Neuronal stem cell (in vitro differentiated cells): ENCODE measurements at regions not wholly inside any gene's neighbourhood (a gene's known extent, or its start where the extent isn't known, plus 50 kb on each side); places are given as distances from the start of the nearest gene placed in this dataset.

Experiments
- DNase-seq: peaks from one replicate; pipeline ENCODE4 v3.0.0-alpha.2; 2013; ENCODE audit warnings: low spot score
- H2AFZ ChIP-seq: one replicate; pipeline ENCODE4 v1.6.1; 2013; ENCODE audit warnings: mild to moderate bottlenecking, low read length, inconsistent platforms
- H2AK5ac ChIP-seq: 2 replicates; pipeline ENCODE4 v1.6.1; 2013; ENCODE audit warnings: low read depth, mild to moderate bottlenecking, inconsistent platforms, low read length, moderate library complexity, mixed read lengths
- H2BK120ac ChIP-seq: 2 replicates; pipeline ENCODE4 v1.6.1; 2013; ENCODE audit warnings: low read depth, mild to moderate bottlenecking, inconsistent platforms, low read length, moderate library complexity, mixed read lengths
- H2BK12ac ChIP-seq: one replicate; pipeline ENCODE4 v1.6.1; 2013; ENCODE audit warnings: low read length, inconsistent platforms
- H2BK15ac ChIP-seq: 2 replicates; pipeline ENCODE4 v1.6.1; 2013; ENCODE audit warnings: mild to moderate bottlenecking, low read length, inconsistent platforms, mixed read lengths
- H2BK5ac ChIP-seq: one replicate; pipeline ENCODE4 v1.6.1; 2013; ENCODE audit warnings: inconsistent platforms, mild to moderate bottlenecking, low read length, moderate library complexity
- H3K14ac ChIP-seq: one replicate; pipeline ENCODE4 v1.6.1; 2013; ENCODE audit warnings: low read length, inconsistent platforms
- H3K18ac ChIP-seq: 2 replicates; pipeline ENCODE4 v1.6.1; 2013; ENCODE audit warnings: low read length, inconsistent platforms
- H3K23ac ChIP-seq: 2 replicates; pipeline ENCODE4 v1.6.1; 2013; ENCODE audit warnings: low read depth, mild to moderate bottlenecking, mixed read lengths, low read length, inconsistent platforms; ENCODE audit not compliant: poor library complexity
- H3K27ac ChIP-seq: replicated peaks from 3 replicates; pipeline ENCODE4 v1.5.1; 2013; ENCODE audit warnings: low read length, inconsistent platforms
- H3K27me3 ChIP-seq, 3 experiments: 2 replicates each; pipeline ENCODE4 v1.6.1; 2013; ENCODE audit warnings: low read length in 3 of 3, mild to moderate bottlenecking in 2 of 3, inconsistent platforms in 1 of 3, low read depth in 1 of 3, mixed read lengths in 1 of 3, moderate library complexity in 1 of 3; ENCODE audit not compliant: control insufficient read depth in 3 of 3, insufficient read depth in 3 of 3
- H3K36me3 ChIP-seq, 2 donors: replicated peaks in 1 of 2; 2 replicates each; pipeline ENCODE4 v1.6.1; 2013; ENCODE audit warnings: low read length in 2 of 2; ENCODE audit not compliant: control insufficient read depth in 2 of 2, insufficient read depth in 2 of 2
- H3K4ac ChIP-seq: 2 replicates; pipeline ENCODE4 v1.6.1; 2013; ENCODE audit warnings: inconsistent platforms, mild to moderate bottlenecking, low read length, moderate library complexity
- H3K4me1 ChIP-seq, 2 donors: 1 replicate in 1 of 2; 2 replicates in 1 of 2; pipeline ENCODE4 v1.6.1; 2013; ENCODE audit warnings: low read length in 2 of 2, low read depth in 1 of 2; ENCODE audit not compliant: control insufficient read depth in 2 of 2, insufficient read depth in 1 of 2
- H3K4me2 ChIP-seq: one replicate; pipeline ENCODE4 v1.6.1; 2013; ENCODE audit warnings: mild to moderate bottlenecking, low read length, inconsistent platforms; ENCODE audit not compliant: insufficient read depth, poor library complexity, severe bottlenecking
- H3K4me3 ChIP-seq, 2 donors: 2 replicates each; pipeline ENCODE4 v1.5.1; 2013; ENCODE audit warnings: low read length in 2 of 2, mild to moderate bottlenecking in 2 of 2, inconsistent platforms in 1 of 2, moderate library complexity in 1 of 2
- H3K79me1 ChIP-seq: one replicate; pipeline ENCODE4 v1.6.1; 2013; ENCODE audit warnings: low read depth, mild to moderate bottlenecking, inconsistent platforms, low read length, moderate library complexity
- H3K9ac ChIP-seq: one replicate; pipeline ENCODE4 v1.6.1; 2013; ENCODE audit warnings: mild to moderate bottlenecking, low read depth, low read length, inconsistent platforms; ENCODE audit not compliant: poor library complexity
- H3K9me3 ChIP-seq, 2 donors: replicated peaks in 1 of 2; 2 replicates each; pipeline versions ENCODE3 to v1.6.1; 2013; ENCODE audit warnings: low read length in 2 of 2, mild to moderate bottlenecking in 2 of 2, inconsistent platforms in 1 of 2, low read depth in 1 of 2, mixed read lengths in 1 of 2, moderate library complexity in 1 of 2; ENCODE audit not compliant: control insufficient read depth in 2 of 2, insufficient read depth in 1 of 2
- H4K8ac ChIP-seq: one replicate; pipeline ENCODE4 v1.6.1; 2013; ENCODE audit warnings: low read depth, mild to moderate bottlenecking, inconsistent platforms, low read length, moderate library complexity
- H4K91ac ChIP-seq: one replicate; pipeline ENCODE4 v1.6.1; 2013; ENCODE audit warnings: low read length, low read depth, mild to moderate bottlenecking, inconsistent platforms; ENCODE audit not compliant: poor library complexity
- WGBS, 2 donors: extraction: QIAGEN DNeasy Blood & Tissue Kit; methylation state at CpG; one replicate each; pipeline ENCODE4 v1.1.7; 2013; ENCODE audit warnings: missing lambda C conversion rate in 2 of 2, mixed read lengths in 1 of 2; ENCODE audit not compliant: insufficient read length in 2 of 2, insufficient replicate concordance in 1 of 2; ENCODE audit errors: extremely low coverage in 2 of 2; 5-methylcytosine and 5-hydroxymethylcytosine counted together

GRCh38 chr3:26108846-26109489, 319.1 kb downstream of the OXSM start:
- no peak overlapping the region for H2AK5ac ChIP-seq
- H3K4me1 ChIP-seq, result peaks cover 0 to 4% of the 10 kb centered on the region in 2 donors
- no peak overlapping the region for H2AFZ ChIP-seq
- H3K4ac ChIP-seq, result no peak overlapping the region
- no peak overlapping the region for H2BK15ac ChIP-seq
- H3K4me3 ChIP-seq, result no peak overlapping the region
- no peak overlapping the region for H2BK12ac ChIP-seq
- no peak for DNase-seq
- no peak overlapping the region for H3K23ac ChIP-seq
- no CpG with 5 or more reads among the region's 2 CpGs for WGBS, 2 donors
- H2BK5ac ChIP-seq, result no peak overlapping the region
- no peaks in the 10 kb centered on the region for H3K9me3 ChIP-seq
- no peaks in the 10 kb centered on the region for H3K36me3 ChIP-seq
- H3K18ac ChIP-seq, result no peak overlapping the region
- H3K27ac ChIP-seq, result no peak overlapping the region
- H4K91ac ChIP-seq, result no peak overlapping the region
- no peak overlapping the region for H3K14ac ChIP-seq
- no peak overlapping the region for H2BK120ac ChIP-seq
- no peaks in the 10 kb centered on the region for H3K79me1 ChIP-seq
- no peak overlapping the region for H3K4me2 ChIP-seq
- no peak overlapping the region for H3K9ac ChIP-seq
- no peak overlapping the region for H4K8ac ChIP-seq
- no peaks in the 10 kb centered on the region for H3K27me3 ChIP-seq

- H3K36me3 ChIP-seq, result no peaks in the 10 kb centered on the region
- DNase-seq, result no peak
- no peak overlapping the region for H3K27ac ChIP-seq
- H2BK15ac ChIP-seq, result no peak overlapping the region
- H4K8ac ChIP-seq, result no peak overlapping the region
- no peak overlapping the region for H4K91ac ChIP-seq
- no peak overlapping the region for H2AFZ ChIP-seq
- H3K23ac ChIP-seq, result no peak overlapping the region
- no peak overlapping the region for H3K9ac ChIP-seq
- no peaks in the 10 kb centered on the region for H3K27me3 ChIP-seq
- no peak overlapping the region for H2BK5ac ChIP-seq
- WGBS, 2 donors, result 100% methylated on average over 1 of the region's 1 CpG; no CpG with 5 or more reads in 1 of the 2 donors
- H2BK120ac ChIP-seq, result no peak overlapping the region
- no peak overlapping the region for H3K4ac ChIP-seq
- no peak overlapping the region for H3K4me3 ChIP-seq
- no peaks in the 10 kb centered on the region for H3K4me1 ChIP-seq
- H3K9me3 ChIP-seq, result no peaks in the 10 kb centered on the region
- H3K14ac ChIP-seq, result no peak overlapping the region
- no peaks in the 10 kb centered on the region for H3K79me1 ChIP-seq
- H3K18ac ChIP-seq, result no peak overlapping the region
- H3K4me2 ChIP-seq, result no peak overlapping the region
- no peak overlapping the region for H2AK5ac ChIP-seq
- no peak overlapping the region for H2BK12ac ChIP-seq
Observed at GRCh38 chr3:26114851-26115250, 325.0 kb downstream of the OXSM start.

GRCh38 chr3:26118165-26118564, 328.3 kb downstream of the OXSM start:
- Histone ChIP-seq H3K4me3 (no peak overlapping the region), H2AK5ac (peak overlapping the region; percentile 60), H2BK12ac (no peak overlapping the region), H2BK5ac (no peak overlapping the region), H4K91ac (no peak overlapping the region), H3K9me3 (no peaks in the 10 kb centered on the region), H2BK15ac (no peak overlapping the region), H3K14ac (no peak overlapping the region), H3K4me2 (no peak overlapping the region), H3K79me1 (no peaks in the 10 kb centered on the region), H2BK120ac (no peak overlapping the region), H3K4me1 (no peaks in the 10 kb centered on the region), H2AFZ (no peak overlapping the region), H3K18ac (peak overlapping the region; percentile 59), H3K23ac (no peak overlapping the region), H3K4ac (no peak overlapping the region), H3K27me3 (no peaks in the 10 kb centered on the region), H3K36me3 (no peaks in the 10 kb centered on the region), H3K27ac (no peak overlapping the region), H3K9ac (no peak overlapping the region), H4K8ac (no peak overlapping the region)
- WGBS, 2 donors, result no CpG with 5 or more reads among the region's 2 CpGs
- no peak for DNase-seq

- Histone ChIP-seq H3K14ac (no peak overlapping the region), H2BK15ac (no peak overlapping the region)
Observed at GRCh38 chr3:26132942-26133341, 343.1 kb downstream of the OXSM start.

More at GRCh38 chr3:26132942-26133341, 343.1 kb downstream of the OXSM start:
- Histone ChIP-seq H3K18ac (no peak overlapping the region), H3K4me1 (no peaks in the 10 kb centered on the region), H3K23ac (no peak overlapping the region), H2BK120ac (no peak overlapping the region), H2BK5ac (no peak overlapping the region), H3K9me3 (no peaks in the 10 kb centered on the region), H4K91ac (no peak overlapping the region), H2AK5ac (no peak overlapping the region), H3K9ac (no peak overlapping the region), H3K4me3 (no peak overlapping the region), H4K8ac (no peak overlapping the region), H3K27me3 (no peaks in the 10 kb centered on the region), H2AFZ (no peak overlapping the region), H3K4me2 (no peak overlapping the region), H3K27ac (no peak overlapping the region), H3K4ac (no peak overlapping the region), H3K36me3 (no peaks in the 10 kb centered on the region), H3K79me1 (no peaks in the 10 kb centered on the region), H2BK12ac (no peak overlapping the region)
- DNase-seq, result no peak
